Astrocyte (in vitro differentiated cells and primary cell): ENCODE measurements at regions not wholly inside any gene's neighbourhood (a gene's known extent, or its start where the extent isn't known, plus 50 kb on each side); places are given as distances from the start of the nearest gene placed in this dataset.

Experiments
- CTCF ChIP-seq: IDR thresholded peaks from 2 replicates; pipeline ENCODE4 v1.5.1; 2011; ENCODE audit warnings: low read depth, mild to moderate bottlenecking, inconsistent platforms, low read length, moderate library complexity; ENCODE audit not compliant: insufficient read depth
- EZH2 ChIP-seq: IDR thresholded peaks from 2 replicates; pipeline ENCODE4 v1.6.1; 2012; ENCODE audit warnings: mild to moderate bottlenecking, low read length, inconsistent platforms; ENCODE audit not compliant: insufficient read depth

GRCh38 chr5:28707706-28708105 lies 1669.3 kb upstream of the CDH9 start:
- TF ChIP-seq CTCF (no peak), EZH2 (no peak)
